PC-9 (cell line): ENCODE measurements at regions not wholly inside any gene's neighbourhood (a gene's known extent, or its start where the extent isn't known, plus 50 kb on each side); places are given as distances from the start of the nearest gene placed in this dataset.

Experiments used
- BruUV-seq: library from RNA; stranded (reverse); fragments of 400-500 nt; replicated peaks from 2 replicates; lab custom pipeline; 2021; lab: Mats Ljungman, UMichigan
- CTCF ChIA-PET: fragments of 300-600 bp; sonication (Branson Sonifier 250); formaldehyde crosslinking; loops from one replicate; lab custom pipeline; 2022; ENCODE audit warnings: antibody characterized with exemption; lab: Charles Lee
- POLR2A ChIA-PET: fragments of 300-600 bp; sonication (Branson Sonifier 250); formaldehyde crosslinking; loops from one replicate; lab custom pipeline; 2022; ENCODE audit warnings: antibody characterized with exemption; ENCODE audit not compliant: unreplicated experiment; lab: Charles Lee
- DNase-seq, 2 experiments: peaks; one replicate each; pipeline versions ENCODE4 v3.0.0 to v3.0.0-alpha.2; 2015 to 2022; ENCODE audit warnings: mixed read lengths in 1 of 2
- H2AFZ ChIP-seq: fragments of 200-600 bp; sonication (generic); 2 replicates; pipeline ENCODE4 v1.8.1; 2017; ENCODE audit warnings: antibody characterized with exemption
- H3F3A ChIP-seq: fragments of 200-600 bp; sonication (generic); 2 replicates; pipeline ENCODE4 v1.8.1; 2017; ENCODE audit warnings: antibody characterized with exemption, mild to moderate bottlenecking, low read depth; ENCODE audit not compliant: insufficient read depth
- H3K27ac ChIP-seq: fragments of 200-600 bp; sonication (generic); 2 replicates; pipeline ENCODE4 v1.6.1; 2016; ENCODE audit warnings: mixed run types
- H3K27me3 ChIP-seq: fragments of 200-600 bp; sonication (generic); 2 replicates; pipeline ENCODE4 v1.6.1; 2016; ENCODE audit warnings: low read depth, mixed run types; ENCODE audit not compliant: insufficient read depth
- H3K36me3 ChIP-seq: fragments of 200-600 bp; sonication (generic); 2 replicates; pipeline ENCODE4 v1.6.1; 2016; ENCODE audit warnings: low read depth, mixed run types
- H3K4me1 ChIP-seq: fragments of 200-600 bp; sonication (generic); replicated peaks from 2 replicates; pipeline ENCODE4 v1.6.1; 2016; ENCODE audit warnings: mixed run types; ENCODE audit not compliant: insufficient read depth
- H3K4me2 ChIP-seq: fragments of 200-600 bp; sonication (generic); 2 replicates; pipeline ENCODE4 v1.6.1; 2017; ENCODE audit warnings: mixed run types
- H3K4me3 ChIP-seq: fragments of 200-600 bp; sonication (generic); 2 replicates; pipeline ENCODE4 v1.6.1; 2016; ENCODE audit warnings: mixed run types
- H3K79me2 ChIP-seq: fragments of 200-600 bp; sonication (generic); 2 replicates; pipeline ENCODE4 v1.6.1; 2017; ENCODE audit warnings: low read depth, mixed run types
- H3K9me2 ChIP-seq: fragments of 200-600 bp; sonication (generic); 2 replicates; pipeline ENCODE4 v1.8.1; 2017; ENCODE audit warnings: mild to moderate bottlenecking; ENCODE audit not compliant: insufficient read depth
- H3K9me3 ChIP-seq: fragments of 200-600 bp; sonication (generic); 2 replicates; pipeline ENCODE4 v1.8.1; 2016; ENCODE audit warnings: low read depth; ENCODE audit not compliant: insufficient read depth
- H4K20me1 ChIP-seq: fragments of 200-600 bp; sonication (generic); 2 replicates; pipeline ENCODE4 v1.8.1; 2017; ENCODE audit not compliant: insufficient read depth
- CTCF ChIP-seq: fragments of 200-600 bp; sonication (generic); conservative IDR thresholded peaks from 2 replicates; pipeline ENCODE4 v1.6.1; 2017; ENCODE audit warnings: mixed run types, antibody characterized with exemption, mild to moderate bottlenecking, moderate library complexity
- EZH2 ChIP-seq: fragments of 200-600 bp; sonication (generic); IDR thresholded peaks from 2 replicates; pipeline ENCODE4 v1.8.0; 2017; ENCODE audit warnings: antibody characterized with exemption, low read depth
- intact Hi-C: fragments of 100-400 bp; cut with micrococcal nuclease; formaldehyde crosslinking; loops from one replicate; pipeline ENCODE4 v1.10.0; 2022; ENCODE audit not compliant: unreplicated experiment

GRCh38 chr15:95280711-95281110 lies 1049.3 kb downstream of the MCTP2 start:
- no TSS peak for BruUV-seq

GRCh38 chr15:95281470-95281869 lies 1049.0 kb upstream of the NR2F2 start:
- Histone ChIP-seq H3F3A (no peaks in the 10 kb centered on the region), H3K9me2 (no peaks in the 10 kb centered on the region), H3K27me3 (no peaks in the 10 kb centered on the region), H3K27ac (no peak overlapping the region), H4K20me1 (no peaks in the 10 kb centered on the region), H3K4me3 (no peak overlapping the region), H2AFZ (no peak overlapping the region), H3K79me2 (no peaks in the 10 kb centered on the region), H3K36me3 (no peaks in the 10 kb centered on the region), H3K9me3 (no peaks in the 10 kb centered on the region), H3K4me1 (no peaks in the 10 kb centered on the region), H3K4me2 (no peak overlapping the region)
- intact Hi-C loops = no loop called here
- BruUV-seq = no TSS peak
- CTCF ChIA-PET = no interaction called here
- POLR2A ChIA-PET = interaction anchor here (0.7 kb wide), 1 partner anchor 238 kb away, joined by 13 read pairs; no protein-coding TSS in a partner anchor
- no peak for DNase-seq
- no peak for TF ChIP-seq EZH2

More at GRCh38 chr15:95280711-95281110, 1049.3 kb downstream of the MCTP2 start:
- no peaks in the 10 kb centered on the region for H3K4me1 ChIP-seq
- no peak for DNase-seq
- H3K27me3 ChIP-seq = no peaks in the 10 kb centered on the region
- no peaks in the 10 kb centered on the region for H3F3A ChIP-seq
- intact Hi-C loops = no loop called here
- H3K4me3 ChIP-seq = no peak overlapping the region
- TF ChIP-seq EZH2 = no peak
- no peaks in the 10 kb centered on the region for H3K9me2 ChIP-seq
- ChIA-PET POLR2A (interaction anchor here (0.7 kb wide), 1 partner anchor 239 kb away, joined by 13 read pairs; no protein-coding TSS in a partner anchor), CTCF (no interaction called here)
- H3K79me2 ChIP-seq = no peaks in the 10 kb centered on the region
- H3K36me3 ChIP-seq = no peaks in the 10 kb centered on the region
- H2AFZ ChIP-seq = no peak overlapping the region
- no peaks in the 10 kb centered on the region for H4K20me1 ChIP-seq
- no peaks in the 10 kb centered on the region for H3K9me3 ChIP-seq
- H3K4me2 ChIP-seq = no peak overlapping the region
- H3K27ac ChIP-seq = no peak overlapping the region

- Histone ChIP-seq H3K4me1 (no peaks in the 10 kb centered on the region), H3K27me3 (no peaks in the 10 kb centered on the region), H3K9me2 (no peaks in the 10 kb centered on the region), H3K36me3 (no peaks in the 10 kb centered on the region), H4K20me1 (no peaks in the 10 kb centered on the region), H3K4me2 (no peak overlapping the region), H2AFZ (no peak overlapping the region; the same call in 1 of the 2 replicates), H3F3A (no peaks in the 10 kb centered on the region), H3K4me3 (no peak overlapping the region), H3K9me3 (no peaks in the 10 kb centered on the region), H3K27ac (no peak overlapping the region), H3K79me2 (no peaks in the 10 kb centered on the region)
- POLR2A ChIA-PET = interaction anchor here (0.6 kb wide), 1 partner anchor 628 kb away, joined by 3 read pairs; no protein-coding TSS in a partner anchor
- TF ChIP-seq CTCF (no peak), EZH2 (no peak)
- CTCF ChIA-PET = no interaction called here
- DNase-seq = no peak
- intact Hi-C loops = no loop called here
- BruUV-seq = no TSS peak
These were observed 1046.0 kb upstream of the NR2F2 start for GRCh38 chr15:95284492-95284891.

- Histone ChIP-seq H3K9me3 (no peaks in the 10 kb centered on the region), H3K4me1 (no peaks in the 10 kb centered on the region), H3K4me3 (no peak overlapping the region), H3K79me2 (no peaks in the 10 kb centered on the region), H2AFZ (no peak overlapping the region; the same call in 1 of the 2 replicates), H3K4me2 (no peak overlapping the region), H4K20me1 (no peaks in the 10 kb centered on the region), H3K27me3 (no peaks in the 10 kb centered on the region), H3F3A (no peaks in the 10 kb centered on the region), H3K9me2 (no peaks in the 10 kb centered on the region), H3K36me3 (no peaks in the 10 kb centered on the region), H3K27ac (no peak overlapping the region)
- TF ChIP-seq EZH2 (no peak), CTCF (no peak)
- ChIA-PET CTCF (no interaction called here), POLR2A (no interaction called here)
- no TSS peak for BruUV-seq
- intact Hi-C loops = no loop called here
- DNase-seq = no peak
These were observed 1045.5 kb upstream of the NR2F2 start for GRCh38 chr15:95284933-95285421.
